ENCODE measurements at regions not wholly inside any gene's neighbourhood (a gene's known extent, or its start where the extent isn't known, plus 50 kb on each side); places are given as distances from the start of the nearest gene placed in this dataset.

DNA sequence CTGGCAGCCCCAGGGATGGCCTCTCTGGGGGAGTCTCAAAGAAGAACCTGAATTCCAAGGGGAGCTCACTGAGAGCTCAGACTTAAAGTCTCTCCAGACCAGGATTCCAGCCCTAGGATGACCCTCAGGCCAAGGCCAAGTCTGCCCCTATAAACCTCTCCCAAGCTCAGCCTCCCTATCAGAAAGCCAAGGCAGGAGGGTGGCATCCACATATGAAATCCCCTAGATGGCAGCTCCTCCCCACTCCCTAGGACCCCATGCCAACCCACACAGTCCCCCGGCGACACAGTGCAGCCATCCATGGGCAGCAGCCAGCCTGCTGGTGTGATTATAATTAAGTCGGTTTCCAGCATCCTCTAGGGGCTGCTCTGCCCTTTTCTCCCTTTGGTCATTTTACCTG is 269.9 kb downstream of the CDK5RAP2 start:
- Histone ChIP-seq H3K18ac (ENCODE audit: insufficient read length, low read depth, low read length) (no peak overlapping the region), H3K79me2 (ENCODE audit: insufficient read depth, low read length) (no peaks in the 10 kb centered on the region), H3K9me3 (ENCODE audit: control insufficient read depth, low read depth, low read length) (no peaks in the 10 kb centered on the region), H3K27ac (ENCODE audit: insufficient read length, low read depth, low read length) (no peak overlapping the region), H3K14ac (ENCODE audit: insufficient read depth, low read length) (no peak overlapping the region), H2BK5ac (ENCODE audit: insufficient read length, low read length) (no peak overlapping the region), H3K9ac (ENCODE audit: extremely low read depth, insufficient read length, low read length) (no peak overlapping the region), H2BK120ac (ENCODE audit: low read depth, low read length, poor library complexity, severe bottlenecking) (no peak overlapping the region), H2AFZ (ENCODE audit: low read length) (no peak overlapping the region), H3K27me3 (ENCODE audit: insufficient read depth, low read length) (no peaks in the 10 kb centered on the region), H4K5ac (ENCODE audit: insufficient read length, low read depth, low read length) (no peak overlapping the region), H4K8ac (replicated peaks; ENCODE audit: insufficient read length, low read depth, low read length) (no peak overlapping the region), H4K91ac (ENCODE audit: insufficient read length, low read depth, low read length) (no peak overlapping the region), H3K4me1 (ENCODE audit: insufficient read depth, low read length) (peaks cover 5% of the 10 kb centered on the region; the same call in 1 of the 2 replicates), H3K4ac (ENCODE audit: low read depth, low read length) (no peak overlapping the region), H4K20me1 (ENCODE audit: control insufficient read depth, insufficient read depth, insufficient read length) (no peaks in the 10 kb centered on the region), H3K23ac (ENCODE audit: insufficient read length, low read depth, low read length) (no peak overlapping the region), H3K79me1 (ENCODE audit: insufficient read depth, low read depth, low read length, poor library complexity, severe bottlenecking) (no peaks in the 10 kb centered on the region), H3T11ph (ENCODE audit: low read length) (no peak overlapping the region), H2AK5ac (ENCODE audit: insufficient read length, low read length) (no peak overlapping the region), H2BK20ac (ENCODE audit: low read depth, low read length, poor library complexity, severe bottlenecking) (no peak overlapping the region), H2BK12ac (ENCODE audit: insufficient read length, low read depth, low read length) (no peak overlapping the region), H3K56ac (ENCODE audit: insufficient read length, low read depth, low read length) (no peak overlapping the region), H3K23me2 (ENCODE audit: insufficient read length, low read depth, low read length, poor library complexity, severe bottlenecking) (no peaks in the 10 kb centered on the region), H3K4me2 (ENCODE audit: insufficient read depth, insufficient read length, low read length) (no peak overlapping the region), H2BK15ac (ENCODE audit: low read depth, low read length) (no peak overlapping the region)
- H3K4me3 Mint-ChIP-seq: no peak overlapping the region
- peaks cover 10 to 14% of the 10 kb centered on the region in 2 experiments for H3K9me3 Mint-ChIP-seq
- H3K27me3 Mint-ChIP-seq (ENCODE audit: low read depth): peaks cover 3% of the 10 kb centered on the region
- H3K4me1 Mint-ChIP-seq: peaks cover 17 to 18% of the 10 kb centered on the region in 2 experiments
- peak overlapping the region in 1 of 3 experiments; percentile 74; a peak in 1 of 7 replicates for H3K27ac Mint-ChIP-seq
- TF ChIP-seq CTCF (conservative IDR thresholded peaks at IDR 0.05): no peak
- H3K36me3 Mint-ChIP-seq (ENCODE audit: insufficient read depth in 1 of 3, low read depth in 3 of 3): peaks cover 1 to 5% (median 4%) of the 10 kb centered on the region in 3 experiments; a peak in 2 of 7 replicates
- WGBS (ENCODE audit: extremely low coverage, insufficient read length, low lambda C conversion rate): no CpG with 5 or more reads among the region's 3 CpGs
- DNase-seq: peak; percentile 2

Data from H9 (cell line).